ENCODE measurements at regions not wholly inside any gene's neighbourhood (a gene's known extent, or its start where the extent isn't known, plus 50 kb on each side); places are given as distances from the start of the nearest gene placed in this dataset.

GRCh38 chr20:57002066-57002570, 264.3 kb downstream of the BMP7 start:
- Histone ChIP-seq H3K27me3 (replicated peaks) (no peaks in the 10 kb centered on the region), H3K36me3 (no peaks in the 10 kb centered on the region), H3K4me3 (no peak overlapping the region), H3K4me1 (replicated peaks) (peaks cover 19% of the 10 kb centered on the region), H3K9me3 (replicated peaks) (peaks cover 4% of the 10 kb centered on the region; the same call in 1 of the 2 replicates), H3K27ac (no peak overlapping the region)
- no peak for DNase-seq (ENCODE audit: low read depth in 1 of 2, low spot score in 2 of 2)

GRCh38 chr20:57003012-57003411, 263.4 kb downstream of the BMP7 start:
- no peak for DNase-seq (ENCODE audit: low read depth in 1 of 2, low spot score in 2 of 2)
- Histone ChIP-seq H3K27me3 (replicated peaks) (no peaks in the 10 kb centered on the region), H3K4me1 (replicated peaks) (peaks cover 28% of the 10 kb centered on the region)

GRCh38 chr20:57004416-57004815, 262.0 kb downstream of the BMP7 start:
- Histone ChIP-seq H3K4me1 (replicated peaks) (peaks cover 39% of the 10 kb centered on the region), H3K36me3 (no peaks in the 10 kb centered on the region), H3K27me3 (replicated peaks) (no peaks in the 10 kb centered on the region), H3K4me3 (no peak overlapping the region), H3K9me3 (replicated peaks) (no peaks in the 10 kb centered on the region; the same call in 1 of the 2 replicates), H3K27ac (no peak overlapping the region)
- DNase-seq (ENCODE audit: low read depth in 1 of 2, low spot score in 2 of 2) = no peak

More at GRCh38 chr20:57003012-57003411, 263.4 kb downstream of the BMP7 start:
- Histone ChIP-seq H3K27ac (no peak overlapping the region), H3K4me3 (no peak overlapping the region), H3K9me3 (replicated peaks) (peaks cover 4% of the 10 kb centered on the region; the same call in 1 of the 2 replicates), H3K36me3 (no peaks in the 10 kb centered on the region)

GRCh38 chr20:57004951-57005933, 261.2 kb downstream of the BMP7 start:
- DNase-seq (ENCODE audit: low read depth in 1 of 2, low spot score in 2 of 2) = no peak
- H3K9me3 ChIP-seq (replicated peaks) = no peaks in the 10 kb centered on the region
- no peak overlapping the region for H3K4me3 ChIP-seq
- H3K27ac ChIP-seq = no peak overlapping the region
- H3K27me3 ChIP-seq (replicated peaks) = no peaks in the 10 kb centered on the region
- H3K4me1 ChIP-seq (replicated peaks) = peaks cover 39% of the 10 kb centered on the region
- H3K36me3 ChIP-seq = no peaks in the 10 kb centered on the region

- no peaks in the 10 kb centered on the region for H3K27me3 ChIP-seq (replicated peaks)
- peak; percentile 88 to 98 for DNase-seq (ENCODE audit: low read depth in 1 of 2, low spot score in 2 of 2)
- no peak overlapping the region for H3K4me3 ChIP-seq
- H3K9me3 ChIP-seq (replicated peaks) = no peaks in the 10 kb centered on the region
- H3K4me1 ChIP-seq (replicated peaks) = peaks cover 39% of the 10 kb centered on the region
- peak overlapping the region; percentile 76 for H3K27ac ChIP-seq
- no peaks in the 10 kb centered on the region for H3K36me3 ChIP-seq
Measured at GRCh38 chr20:57006411-57007170, 259.9 kb downstream of the BMP7 start.

- Histone ChIP-seq H3K9me3 (replicated peaks) (no peaks in the 10 kb centered on the region), H3K27ac (peak overlapping the region; percentile 76), H3K36me3 (no peaks in the 10 kb centered on the region), H3K4me3 (no peak overlapping the region), H3K27me3 (replicated peaks) (no peaks in the 10 kb centered on the region), H3K4me1 (replicated peaks) (peaks cover 39% of the 10 kb centered on the region)
- no peak for DNase-seq (ENCODE audit: low read depth in 1 of 2, low spot score in 2 of 2)
Measured at GRCh38 chr20:57007171-57007540, 259.3 kb downstream of the BMP7 start.

GRCh38 chr20:57008217-57008616, 258.2 kb downstream of the BMP7 start:
- H3K27ac ChIP-seq = peak overlapping the region; percentile 76
- H3K9me3 ChIP-seq (replicated peaks) = no peaks in the 10 kb centered on the region
- DNase-seq (ENCODE audit: low read depth in 1 of 2, low spot score in 2 of 2) = peak in 1 of 2 experiments; percentile 66
- no peaks in the 10 kb centered on the region for H3K27me3 ChIP-seq (replicated peaks)
- H3K36me3 ChIP-seq = no peaks in the 10 kb centered on the region
- H3K4me3 ChIP-seq = no peak overlapping the region
- H3K4me1 ChIP-seq (replicated peaks) = peaks cover 45% of the 10 kb centered on the region

GRCh38 chr20:57009355-57009754, 257.1 kb downstream of the BMP7 start:
- H3K27me3 ChIP-seq (replicated peaks) = no peaks in the 10 kb centered on the region
- H3K27ac ChIP-seq = no peak overlapping the region
- no peak for DNase-seq (ENCODE audit: low read depth in 1 of 2, low spot score in 2 of 2)
- H3K9me3 ChIP-seq (replicated peaks) = no peaks in the 10 kb centered on the region
- H3K36me3 ChIP-seq = no peaks in the 10 kb centered on the region
- no peak overlapping the region for H3K4me3 ChIP-seq
- H3K4me1 ChIP-seq (replicated peaks) = peaks cover 48% of the 10 kb centered on the region

- peaks cover 48% of the 10 kb centered on the region for H3K4me1 ChIP-seq (replicated peaks)
- no peak overlapping the region for H3K27ac ChIP-seq
- no peaks in the 10 kb centered on the region for H3K27me3 ChIP-seq (replicated peaks)
- H3K4me3 ChIP-seq = no peak overlapping the region
- no peak for DNase-seq (ENCODE audit: low read depth in 1 of 2, low spot score in 2 of 2)
- H3K9me3 ChIP-seq (replicated peaks) = no peaks in the 10 kb centered on the region
- H3K36me3 ChIP-seq = no peaks in the 10 kb centered on the region; the same call in 1 of the 2 replicates
Measured at GRCh38 chr20:57009775-57010174, 256.7 kb downstream of the BMP7 start.

GRCh38 chr20:57012691-57013090, 253.8 kb downstream of the BMP7 start:
- H3K27me3 ChIP-seq (replicated peaks) = no peaks in the 10 kb centered on the region
- no peaks in the 10 kb centered on the region for H3K9me3 ChIP-seq (replicated peaks)
- no peak for DNase-seq (ENCODE audit: low read depth in 1 of 2, low spot score in 2 of 2)
- no peaks in the 10 kb centered on the region; the same call in 1 of the 2 replicates for H3K36me3 ChIP-seq
- H3K4me1 ChIP-seq (replicated peaks) = peaks cover 23% of the 10 kb centered on the region
- H3K4me3 ChIP-seq = no peak overlapping the region
- no peak overlapping the region for H3K27ac ChIP-seq

GRCh38 chr20:57013217-57013616, 253.2 kb downstream of the BMP7 start:
- H3K9me3 ChIP-seq (replicated peaks) = no peaks in the 10 kb centered on the region
- peaks cover 18% of the 10 kb centered on the region for H3K4me1 ChIP-seq (replicated peaks)
- H3K27me3 ChIP-seq (replicated peaks) = no peaks in the 10 kb centered on the region
- no peaks in the 10 kb centered on the region; the same call in 1 of the 2 replicates for H3K36me3 ChIP-seq
- H3K27ac ChIP-seq = no peak overlapping the region
- DNase-seq (ENCODE audit: low read depth in 1 of 2, low spot score in 2 of 2) = no peak
- no peak overlapping the region for H3K4me3 ChIP-seq

- Histone ChIP-seq H3K27me3 (replicated peaks) (no peaks in the 10 kb centered on the region), H3K4me1 (replicated peaks) (peaks cover 12% of the 10 kb centered on the region), H3K36me3 (no peaks in the 10 kb centered on the region; the same call in 1 of the 2 replicates), H3K4me3 (no peak overlapping the region), H3K27ac (no peak overlapping the region), H3K9me3 (replicated peaks) (no peaks in the 10 kb centered on the region)
- no peak for DNase-seq (ENCODE audit: low read depth in 1 of 2, low spot score in 2 of 2)
Measured at GRCh38 chr20:57013741-57014140, 252.7 kb downstream of the BMP7 start.

- no peak overlapping the region for H3K4me3 ChIP-seq
- no peak for DNase-seq (ENCODE audit: low read depth in 1 of 2, low spot score in 2 of 2)
- H3K27me3 ChIP-seq (replicated peaks) = no peaks in the 10 kb centered on the region
- H3K27ac ChIP-seq = no peak overlapping the region
- H3K36me3 ChIP-seq = no peaks in the 10 kb centered on the region
- H3K4me1 ChIP-seq (replicated peaks) = peaks cover 10% of the 10 kb centered on the region
- no peaks in the 10 kb centered on the region for H3K9me3 ChIP-seq (replicated peaks)
Measured at GRCh38 chr20:57020364-57020763, 246.1 kb downstream of the BMP7 start.

GRCh38 chr20:57022306-57022705, 244.1 kb downstream of the BMP7 start:
- Histone ChIP-seq H3K27me3 (replicated peaks) (no peaks in the 10 kb centered on the region), H3K4me1 (replicated peaks) (peaks cover 20% of the 10 kb centered on the region), H3K36me3 (no peaks in the 10 kb centered on the region), H3K9me3 (replicated peaks) (no peaks in the 10 kb centered on the region), H3K4me3 (no peak overlapping the region), H3K27ac (no peak overlapping the region)
- no peak for DNase-seq (ENCODE audit: low read depth in 1 of 2, low spot score in 2 of 2)

Data from SJSA1 (cell line).